ENCODE measurements at regions not wholly inside any gene's neighbourhood (a gene's known extent, or its start where the extent isn't known, plus 50 kb on each side); places are given as distances from the start of the nearest gene placed in this dataset.

DNA sequence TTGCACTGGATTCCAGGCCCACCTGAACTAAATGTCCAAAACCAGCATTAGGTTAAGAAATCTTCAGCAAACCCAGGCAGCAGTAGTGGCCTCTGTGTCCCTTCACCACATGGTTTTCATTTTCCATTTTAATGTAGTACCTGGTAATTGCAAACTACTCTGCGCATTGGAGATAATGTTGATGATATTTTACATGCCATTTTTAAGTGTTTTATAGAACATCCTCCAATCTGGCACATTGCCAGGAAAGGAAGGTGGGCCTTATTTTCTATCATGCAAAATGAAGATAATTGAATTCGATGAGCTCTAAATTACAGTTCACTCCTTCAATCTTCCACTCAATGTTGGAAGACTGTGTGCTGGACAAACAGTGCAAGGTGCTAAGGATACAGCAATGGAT lies 89.5 kb downstream of the ZC3H11B start:
- DNase-seq (ENCODE audit: low read depth in 3 of 3), result no peak

DNA sequence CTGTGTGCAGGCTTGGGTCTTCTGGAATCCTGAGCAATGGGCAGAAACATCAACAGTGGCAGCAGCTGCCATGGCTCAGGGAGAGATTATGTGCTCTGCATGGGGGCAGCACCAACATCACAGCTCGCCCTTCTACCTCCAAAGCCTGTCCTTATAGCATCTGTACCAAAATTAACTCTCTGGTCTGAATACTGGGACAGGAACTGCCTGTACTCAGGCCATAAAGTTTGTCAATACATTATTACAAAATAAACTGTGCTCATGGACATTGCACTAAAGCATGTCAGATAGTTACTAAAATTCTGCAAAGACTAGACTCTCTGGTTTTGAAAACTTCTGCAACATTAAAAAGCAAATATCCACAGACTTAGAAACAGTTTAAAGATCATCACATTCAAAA lies 91.6 kb downstream of the ZC3H11B start:
- DNase-seq (ENCODE audit: low read depth in 3 of 3), result no peak

DNA sequence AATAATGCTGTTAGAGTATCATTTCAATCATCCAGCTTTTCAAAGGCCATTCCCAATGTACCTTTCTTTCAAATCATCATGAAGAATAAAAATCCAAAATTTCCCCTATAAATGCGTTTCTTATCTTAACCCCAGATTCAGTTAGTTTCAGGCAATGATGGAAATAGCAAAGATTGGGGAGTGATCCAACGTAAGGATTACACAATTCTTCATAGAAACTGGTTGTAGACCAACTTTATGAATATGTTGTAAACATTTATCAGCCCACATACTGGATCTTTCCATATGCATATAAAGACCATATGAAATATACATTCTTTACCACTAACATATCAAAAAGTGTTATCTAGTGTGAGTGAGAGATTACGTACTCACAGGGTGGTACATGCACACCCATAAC lies 92.7 kb downstream of the ZC3H11B start:
- no peak for DNase-seq (ENCODE audit: low read depth in 3 of 3)

DNA sequence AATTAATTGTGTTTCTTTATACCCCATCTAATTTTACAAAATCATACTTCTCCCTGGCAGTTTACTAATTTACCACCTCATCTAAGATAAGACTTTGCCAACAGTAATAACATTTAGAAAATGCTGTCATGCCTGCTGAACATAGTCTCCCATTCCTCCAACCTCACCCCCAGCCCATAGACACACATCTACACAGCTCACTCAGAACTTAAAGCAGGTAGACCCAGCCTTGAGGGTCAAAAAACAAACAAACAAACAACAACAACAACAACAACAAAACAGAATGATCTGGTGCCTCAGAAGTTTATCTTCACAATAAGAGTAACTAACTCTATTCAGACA lies 94.0 kb downstream of the ZC3H11B start:
- no peak for DNase-seq (ENCODE audit: low read depth in 3 of 3)

DNA sequence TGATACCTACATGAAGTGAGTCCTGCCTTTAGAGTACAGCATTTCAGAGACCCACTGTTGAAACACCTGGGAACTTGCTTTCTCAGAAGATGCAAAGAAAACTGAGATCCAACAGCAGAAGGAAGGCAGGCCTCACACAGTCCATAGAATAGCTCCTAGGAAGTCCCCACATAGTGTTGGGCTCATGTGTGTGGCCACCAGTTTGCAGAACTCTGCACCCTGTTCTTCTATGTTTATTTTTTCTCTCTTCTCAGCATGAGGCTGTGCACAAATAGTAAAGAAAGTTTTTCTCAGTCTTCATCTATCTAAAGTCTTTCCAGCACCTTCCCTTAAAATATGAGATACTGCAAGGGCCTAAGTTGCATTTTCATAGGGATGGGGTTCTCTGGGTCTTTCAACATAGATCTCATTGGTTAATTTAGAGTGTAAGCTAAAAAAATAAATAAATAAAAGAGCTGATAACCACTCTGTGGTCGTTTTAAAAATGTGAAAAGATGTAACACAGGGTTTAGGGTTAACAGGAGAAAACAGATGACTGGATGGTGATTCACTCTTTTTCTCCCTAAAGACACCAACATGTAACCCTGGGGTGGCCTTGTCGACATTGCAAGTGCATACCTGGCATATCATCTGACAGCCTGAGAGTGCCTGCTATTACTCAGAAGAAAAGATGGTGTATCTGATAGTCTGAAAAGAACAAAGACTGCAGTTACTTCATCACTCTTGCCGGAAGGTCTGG lies 94.6 kb downstream of the ZC3H11B start:
- no peak for DNase-seq (ENCODE audit: low read depth in 3 of 3)

DNA sequence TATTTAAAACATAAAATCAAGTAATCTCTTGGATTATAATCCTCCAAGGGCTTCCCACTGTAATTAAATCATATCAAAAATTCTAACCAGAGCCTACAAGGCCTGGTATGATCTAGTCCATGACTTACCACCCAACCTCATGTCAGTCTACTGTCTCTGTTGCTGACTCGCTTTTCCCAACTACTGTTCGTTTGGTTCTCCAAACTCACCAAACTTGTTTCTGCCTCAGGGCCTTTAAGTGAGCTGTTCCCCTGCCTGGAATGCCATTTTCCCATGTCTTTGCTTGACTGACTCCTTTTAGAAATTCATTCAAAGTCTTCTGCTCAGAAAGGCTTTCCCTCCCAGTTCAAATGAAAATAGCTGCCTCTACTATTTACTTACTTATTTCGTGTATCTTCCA lies 95.9 kb downstream of the ZC3H11B start:
- no peak for DNase-seq (ENCODE audit: low read depth in 3 of 3)

DNA sequence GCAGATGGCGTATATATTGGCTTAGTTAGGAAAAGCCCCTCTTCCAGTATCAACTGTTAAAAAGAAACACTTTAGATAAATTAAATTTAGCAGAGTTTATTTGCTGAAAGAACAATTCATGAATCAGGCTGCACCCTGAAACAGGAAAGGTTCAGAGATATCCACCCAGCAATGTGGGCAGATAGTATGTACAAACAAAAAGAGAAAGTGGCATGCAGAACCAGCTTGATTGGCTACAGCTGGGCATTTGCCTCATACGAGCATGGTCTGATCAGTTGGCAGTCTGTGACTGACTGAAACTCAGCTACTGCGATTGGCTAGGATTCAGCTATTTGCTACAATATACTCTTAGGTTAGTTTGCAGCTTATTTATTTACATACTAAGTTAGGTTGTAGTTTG lies 98.2 kb downstream of the ZC3H11B start:
- DNase-seq (ENCODE audit: low read depth in 3 of 3), result no peak

DNA sequence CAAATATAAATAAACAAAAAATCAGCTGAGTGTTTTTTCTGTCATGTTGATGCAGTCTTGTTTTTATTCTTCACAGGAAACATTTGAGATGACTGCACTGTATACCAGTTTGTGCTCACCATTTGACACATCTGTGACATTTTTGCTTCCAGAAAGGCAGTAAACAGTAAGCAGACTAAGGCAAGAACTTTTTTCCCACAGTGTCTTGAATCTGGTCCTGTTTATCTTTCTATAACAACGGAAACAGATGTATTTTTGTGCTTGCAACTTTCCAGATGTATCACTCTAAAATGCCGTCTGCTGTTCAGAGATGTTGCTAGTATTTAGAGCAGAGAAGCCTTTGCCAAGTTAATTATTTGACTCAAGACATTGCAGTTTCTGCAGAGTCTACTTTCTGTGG lies 105.5 kb downstream of the ZC3H11B start:
- DNase-seq (ENCODE audit: low read depth in 3 of 3), result no peak

DNA sequence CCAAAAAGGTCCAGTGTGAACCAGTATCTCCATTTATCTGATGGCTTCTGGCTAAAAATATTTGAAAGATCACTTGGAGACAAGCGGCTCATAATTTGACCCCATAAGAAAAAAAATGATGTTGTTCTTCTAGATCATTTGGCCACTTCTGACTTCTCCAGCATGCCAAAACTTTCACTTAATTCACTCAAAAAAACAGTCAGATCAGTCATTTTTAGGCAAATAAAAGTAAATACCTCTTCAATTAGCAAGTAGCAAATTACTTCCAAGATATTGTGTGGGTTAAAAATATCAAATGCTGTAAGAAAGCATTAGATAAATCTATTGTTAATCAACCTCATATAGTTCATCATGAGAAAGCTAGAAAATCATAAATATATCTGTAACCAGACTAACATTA lies 106.0 kb downstream of the ZC3H11B start:
- no peak for DNase-seq (ENCODE audit: low read depth in 3 of 3)

DNA sequence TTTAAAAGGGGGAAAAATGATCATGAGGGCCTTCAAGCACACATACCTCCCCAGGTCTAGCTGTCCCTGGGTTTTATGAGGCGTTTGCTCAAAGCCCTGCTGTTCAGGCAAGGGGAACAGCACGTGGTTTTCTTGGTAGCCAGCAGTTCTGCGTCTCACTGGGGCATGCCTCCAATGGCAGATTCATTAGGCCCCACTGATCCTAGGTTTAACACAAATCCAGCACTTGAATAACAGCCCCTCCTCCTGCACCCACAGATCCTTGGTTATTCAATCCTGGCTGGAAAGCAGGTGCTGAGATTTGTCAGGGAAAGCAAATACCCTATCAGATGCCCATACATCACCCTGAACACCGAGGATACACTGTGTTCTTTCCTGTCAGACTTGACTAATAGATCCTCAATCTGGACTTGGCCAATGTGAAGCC lies 106.4 kb downstream of the ZC3H11B start:
- DNase-seq (ENCODE audit: low read depth in 3 of 3), result no peak

DNA sequence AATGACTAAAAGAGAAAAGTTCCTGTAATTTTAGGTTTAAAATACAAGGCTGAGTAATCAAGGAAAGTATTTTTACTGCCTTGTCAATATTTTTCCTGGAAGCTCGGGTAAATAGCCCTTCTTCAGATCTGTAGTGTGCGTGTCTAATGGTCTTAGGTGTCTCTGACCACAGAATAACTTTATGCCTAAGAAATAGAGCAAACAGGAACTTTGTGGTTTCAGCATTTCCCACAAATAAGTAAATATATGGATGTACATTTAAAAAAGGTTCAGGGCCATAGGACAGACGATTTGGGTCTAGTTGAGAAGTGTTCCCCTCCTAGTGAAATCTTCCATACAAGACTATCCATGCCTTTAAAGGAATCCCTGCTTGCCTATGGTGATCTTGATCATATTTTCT lies 107.0 kb downstream of the ZC3H11B start:
- DNase-seq (ENCODE audit: low read depth in 3 of 3), result no peak

DNA sequence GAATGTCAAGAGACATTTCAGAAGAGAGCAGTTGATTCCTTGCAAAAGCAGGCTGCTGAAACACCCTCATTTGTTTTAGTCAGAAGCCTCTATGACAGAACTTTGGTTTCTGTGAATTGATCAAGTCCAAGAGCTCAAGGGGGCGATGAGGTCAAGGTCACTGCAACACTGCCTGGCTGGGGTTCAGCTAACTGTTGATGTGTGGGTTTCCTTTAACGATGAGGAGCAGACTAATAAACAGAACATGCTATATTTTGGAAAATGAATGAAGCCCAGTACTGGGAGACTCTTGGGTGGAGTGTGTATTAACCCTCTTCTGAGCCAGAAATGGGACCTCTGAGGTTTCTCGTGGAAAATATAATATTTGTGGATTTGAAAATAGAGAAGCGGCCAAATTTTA lies 109.3 kb downstream of the ZC3H11B start:
- DNase-seq (ENCODE audit: low read depth in 3 of 3), result no peak

DNA sequence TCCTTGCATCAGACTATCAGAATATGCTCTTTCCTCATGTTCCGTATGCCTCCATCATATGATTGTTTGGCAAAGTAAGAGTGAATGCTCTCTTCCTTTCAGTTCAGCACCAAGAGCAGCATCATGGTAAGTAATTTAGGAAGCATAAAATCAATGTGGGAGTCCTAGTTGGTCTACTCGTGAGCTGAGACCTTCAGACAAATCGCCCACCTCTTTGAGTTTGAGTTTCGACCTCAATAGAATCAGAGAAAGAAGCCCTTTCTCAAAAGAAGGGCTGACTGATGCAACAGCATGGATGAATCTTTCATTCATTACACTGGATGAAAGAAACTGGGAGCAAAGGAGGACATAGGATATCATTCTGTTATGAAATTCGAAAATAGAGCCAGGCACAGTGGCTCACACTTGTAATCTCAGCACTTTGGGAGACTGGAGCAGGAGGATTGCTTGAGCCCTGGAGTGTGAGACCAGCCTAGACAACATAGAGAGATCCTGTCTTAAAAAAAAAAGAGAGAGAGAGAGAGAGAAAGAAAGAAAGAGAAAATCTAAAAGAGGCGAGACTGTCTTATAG lies 112.5 kb downstream of the ZC3H11B start:
- no peak for DNase-seq (ENCODE audit: low read depth in 3 of 3)

DNA sequence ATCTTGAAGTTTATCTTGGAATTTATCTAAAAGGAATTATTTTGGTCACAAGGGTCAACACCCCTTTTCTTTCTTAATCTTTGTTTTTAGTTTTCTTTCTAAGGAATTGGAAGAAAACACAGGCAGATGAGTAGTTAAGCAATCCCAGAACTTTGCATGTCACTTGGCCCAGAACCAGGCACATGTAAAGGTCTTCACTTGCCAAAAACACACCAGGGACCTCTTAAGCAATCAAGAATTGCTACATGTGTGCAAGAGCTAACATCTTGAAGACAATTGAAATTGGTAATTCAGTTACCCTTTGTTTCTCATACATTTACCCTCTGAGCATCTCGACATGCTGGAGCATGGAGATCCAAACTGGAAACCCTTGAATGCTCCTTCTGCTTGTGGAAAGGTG lies 114.2 kb downstream of the ZC3H11B start:
- no peak for DNase-seq (ENCODE audit: low read depth in 3 of 3)

DNA sequence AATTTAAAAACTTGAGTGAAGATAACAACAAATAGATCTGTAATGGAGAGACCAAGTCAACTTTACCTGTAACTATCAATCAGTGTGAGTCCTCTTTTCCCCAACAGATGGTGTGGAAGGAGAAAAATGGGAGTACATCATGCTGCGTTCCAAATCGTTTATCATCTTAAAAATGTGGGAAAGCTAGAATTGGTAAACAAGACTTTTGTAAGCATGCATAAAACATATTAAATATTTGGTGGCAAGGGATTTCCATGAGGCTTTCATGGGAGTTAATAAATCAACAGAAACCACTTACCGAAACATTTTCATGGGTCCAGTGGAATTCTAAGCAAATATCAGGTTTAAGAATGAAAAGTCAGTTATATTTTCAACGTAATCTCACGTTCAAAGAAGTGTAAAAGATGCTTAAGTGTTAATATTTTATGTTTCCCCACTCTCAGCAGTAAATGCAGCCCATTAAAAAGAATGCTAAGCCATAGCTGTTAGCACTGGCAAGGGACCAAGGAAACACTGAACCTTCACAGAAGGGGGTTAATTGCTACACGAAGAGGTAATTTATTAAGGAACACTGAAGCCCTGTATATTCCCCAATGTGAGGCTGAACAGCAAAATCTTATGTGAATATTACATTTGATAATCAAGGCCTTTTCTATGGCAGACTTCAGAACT lies 117.0 kb downstream of the ZC3H11B start:
- DNase-seq (ENCODE audit: low read depth in 3 of 3), result no peak

DNA sequence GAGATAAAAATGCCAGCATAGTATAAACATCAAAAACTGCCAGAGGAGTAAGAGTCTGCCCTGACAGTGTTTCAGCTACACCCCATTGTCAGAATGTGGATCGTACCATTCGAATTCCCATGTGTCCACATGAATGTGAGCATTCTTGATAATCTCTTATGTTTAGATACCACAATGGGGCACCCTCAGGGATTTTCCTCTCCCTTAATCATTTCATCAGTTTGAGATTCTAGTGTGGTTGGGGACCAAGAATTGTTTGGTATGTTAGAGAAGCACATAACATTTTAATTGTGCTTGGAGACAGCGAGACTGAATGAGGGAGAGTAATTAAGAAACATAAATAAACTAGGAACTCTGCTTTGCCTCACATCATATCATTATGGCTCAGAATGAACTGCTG lies 120.2 kb downstream of the ZC3H11B start:
- DNase-seq (ENCODE audit: low read depth in 3 of 3), result no peak

DNA sequence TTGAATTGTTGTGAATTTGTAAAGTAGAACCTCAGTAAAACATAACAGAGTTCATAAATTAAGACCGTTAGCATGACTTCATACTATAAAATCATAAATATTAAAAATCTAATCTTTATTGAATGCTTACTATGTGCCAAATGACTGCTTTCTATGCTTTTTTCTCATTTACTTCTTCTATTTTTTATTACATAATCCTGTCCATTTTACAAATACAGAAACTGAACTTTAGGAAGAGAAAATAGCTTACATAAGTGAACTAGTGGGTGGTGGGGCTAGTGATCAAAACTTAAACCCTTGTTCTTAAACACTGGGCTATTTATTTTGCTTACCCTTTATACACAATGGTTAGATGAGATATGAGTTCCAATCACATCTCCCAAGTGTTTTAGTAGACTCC lies 122.3 kb downstream of the ZC3H11B start:
- no peak for DNase-seq (ENCODE audit: low read depth in 3 of 3)

DNA sequence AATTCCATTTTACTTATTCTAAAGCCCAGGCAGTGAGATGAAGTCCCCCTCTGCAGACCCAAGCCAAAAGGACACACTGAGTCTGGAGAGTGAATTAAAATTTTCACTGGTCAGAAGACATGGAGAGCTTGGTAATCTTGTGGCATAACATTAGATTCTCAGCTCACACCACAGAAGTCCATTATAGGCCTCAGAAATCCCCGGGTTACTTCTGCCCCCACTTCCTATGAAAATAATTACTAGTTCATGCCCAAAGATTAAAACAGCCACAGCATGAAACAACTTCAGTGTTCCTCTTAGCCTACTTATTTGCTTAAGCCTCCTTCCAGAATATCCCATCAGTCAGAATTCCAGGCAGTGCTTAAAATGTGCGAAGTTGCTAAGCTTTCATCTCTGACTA lies 123.3 kb downstream of the ZC3H11B start:
- DNase-seq (ENCODE audit: low read depth in 3 of 3), result no peak

DNA sequence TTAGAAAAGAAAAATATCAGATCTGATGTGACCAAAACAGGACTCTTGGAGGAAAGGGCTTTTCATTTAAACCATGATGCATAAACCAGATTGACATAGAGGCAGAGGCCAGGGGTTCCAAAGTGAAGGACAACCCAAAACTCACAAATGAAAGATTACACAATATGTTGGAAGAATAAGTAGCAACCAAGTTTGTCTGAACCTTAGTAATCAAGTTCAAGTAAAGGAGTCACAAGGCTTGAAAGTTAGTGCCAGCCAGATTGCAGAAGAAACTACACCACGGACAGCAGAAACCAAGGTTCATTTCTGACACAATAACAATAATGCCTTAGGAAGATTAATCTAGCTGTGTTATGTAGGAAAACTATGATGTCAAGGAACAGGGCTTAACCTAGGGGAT lies 124.6 kb downstream of the ZC3H11B start:
- no peak for DNase-seq (ENCODE audit: low read depth in 3 of 3)

DNA sequence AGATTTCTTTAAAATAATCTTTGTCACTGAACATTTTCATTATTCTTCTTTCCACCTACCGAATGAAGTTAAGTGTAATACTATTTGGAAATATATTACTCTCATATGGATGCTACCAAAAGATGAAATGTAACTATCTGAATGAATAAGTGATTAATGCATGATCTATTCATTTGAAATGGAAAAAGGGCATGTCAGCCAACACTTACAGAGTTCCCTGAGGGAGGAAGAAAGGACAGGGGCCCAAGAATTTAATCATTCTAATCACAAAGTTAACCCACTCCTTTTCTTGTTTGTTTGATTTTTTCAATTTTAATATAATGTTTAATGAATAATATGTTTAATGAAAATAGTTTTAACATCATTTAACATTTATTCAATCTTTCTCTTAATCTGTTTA lies 129.4 kb downstream of the ZC3H11B start:
- no peak for DNase-seq (ENCODE audit: low read depth in 3 of 3)

DNA sequence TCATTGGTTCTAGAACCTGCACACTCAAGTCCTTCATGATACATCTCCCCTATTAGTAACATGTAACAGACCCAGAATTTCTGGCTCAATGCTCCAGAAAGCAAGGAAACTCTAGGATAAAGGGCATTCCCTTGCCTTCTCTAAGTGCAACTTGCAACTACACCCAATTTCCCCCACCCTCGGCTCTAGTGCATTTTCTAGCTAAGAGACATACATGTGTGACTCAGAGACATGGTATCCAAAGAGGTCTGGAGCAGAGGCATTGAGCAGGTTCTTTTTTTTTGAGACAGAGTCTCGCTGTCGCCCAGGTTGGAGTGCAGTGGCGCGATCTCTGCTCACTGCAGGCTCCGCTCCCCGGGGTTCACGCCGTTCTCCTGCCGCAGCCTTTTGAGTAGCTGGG lies 132.9 kb downstream of the ZC3H11B start:
- DNase-seq (ENCODE audit: low read depth in 3 of 3), result no peak

DNA sequence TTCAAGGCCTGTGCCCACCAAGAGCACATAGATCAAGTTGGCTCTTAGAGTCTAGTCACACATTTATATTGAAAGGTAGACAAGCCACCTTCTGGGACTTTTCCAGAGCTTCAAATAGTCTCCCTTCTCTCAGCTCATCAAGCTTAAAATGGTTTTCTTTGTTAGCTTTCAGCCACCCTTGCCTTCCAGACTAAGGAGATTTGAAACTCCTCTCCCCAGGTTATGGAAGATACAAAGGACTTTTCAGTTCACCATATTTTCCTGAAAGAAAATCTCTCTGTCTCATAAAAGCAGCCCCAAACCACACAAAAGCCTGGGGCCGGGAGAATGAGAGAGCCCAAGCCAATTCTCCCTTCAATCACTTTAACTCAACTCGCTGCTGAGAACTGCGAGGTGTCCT lies 134.1 kb downstream of the ZC3H11B start:
- DNase-seq (ENCODE audit: low read depth in 3 of 3), result no peak

DNA sequence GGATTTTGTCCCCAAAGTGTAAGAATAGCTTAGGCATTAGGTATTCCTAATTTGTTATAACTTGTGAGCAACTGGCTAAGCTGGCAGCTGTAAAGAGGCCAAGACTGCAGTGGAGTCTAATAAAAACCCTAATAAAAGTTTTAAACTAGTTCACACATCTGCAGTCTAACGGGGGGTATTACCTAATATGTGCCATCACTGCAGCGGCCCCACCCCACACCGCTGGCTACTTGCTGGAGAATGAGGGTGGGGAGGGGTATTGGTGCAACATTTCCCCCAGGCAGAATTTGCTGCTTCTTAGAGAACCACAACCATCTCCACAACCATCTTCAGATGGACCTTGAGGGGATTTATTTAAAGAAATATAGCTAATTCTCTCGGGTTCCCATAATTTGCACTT lies 135.0 kb downstream of the ZC3H11B start:
- DNase-seq (ENCODE audit: low read depth in 3 of 3), result no peak

DNA sequence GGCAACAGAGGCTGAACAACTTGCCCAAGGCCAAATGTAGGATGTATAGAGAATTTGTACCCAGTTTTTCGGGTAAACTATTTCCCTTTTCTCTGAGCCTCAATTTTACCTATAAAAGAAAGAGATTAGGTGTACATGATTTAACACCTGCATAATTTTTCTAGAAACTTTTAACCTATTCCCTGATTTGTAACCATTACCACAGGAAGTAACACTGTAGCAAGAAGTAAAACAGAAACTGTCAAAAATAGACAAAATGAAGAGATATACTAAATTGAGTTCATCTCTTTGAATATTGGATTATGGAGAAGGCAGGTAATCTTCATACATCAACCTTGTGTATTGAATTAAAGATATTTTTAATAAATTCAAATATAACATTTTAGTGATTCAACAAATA lies 136.2 kb downstream of the ZC3H11B start:
- no peak for DNase-seq (ENCODE audit: low read depth in 3 of 3)

Measured in stimulated activated CD4-positive, alpha-beta T cell treated with anti-CD3 and anti-CD28 coated beads, TNF-alpha, amount 100 ng/mL, for 48 hours (primary cell).